Fibroblast of pulmonary artery (primary cell): ENCODE measurements at regions not wholly inside any gene's neighbourhood (a gene's known extent, or its start where the extent isn't known, plus 50 kb on each side); places are given as distances from the start of the nearest gene placed in this dataset.

Source experiments
- DNase-seq: peaks from one replicate; pipeline ENCODE4 v3.0.0-alpha.2; 2010; ENCODE audit warnings: low read depth
- H3K4me3 ChIP-seq: replicated peaks from 2 replicates; pipeline ENCODE4 v1.5.1; 2011; ENCODE audit warnings: low read depth, mild to moderate bottlenecking, control low read depth, low read length, moderate library complexity
- TF ChIP-seq, protein P1 (sequence below): IDR thresholded peaks from 2 replicates; pipeline ENCODE4 v1.5.1; 2011; ENCODE audit warnings: mild to moderate bottlenecking, control low read depth, low read length, inconsistent platforms; ENCODE audit errors: missing control alignments

DNA sequence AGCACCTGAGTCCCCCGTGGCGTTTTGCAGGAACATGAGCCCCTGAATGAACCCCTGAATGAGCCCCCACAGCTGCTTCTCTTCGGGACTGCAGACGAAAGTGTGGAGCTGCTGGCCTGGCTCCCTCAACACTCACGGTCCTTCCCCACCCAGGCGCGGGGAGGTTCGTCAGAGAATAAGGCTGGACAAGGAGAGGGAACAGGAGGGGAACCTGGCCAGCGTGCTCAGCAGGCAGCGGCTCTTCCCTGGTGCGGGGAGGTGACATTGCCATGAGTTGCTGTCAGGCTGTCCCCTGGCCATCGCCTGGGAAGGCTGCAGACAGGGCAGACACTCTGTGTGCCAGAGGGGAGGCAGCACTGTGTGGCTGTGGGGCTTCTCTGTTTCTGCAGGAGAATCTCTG lies 80.9 kb upstream of the SHH start:
- no peak overlapping the region for H3K4me3 ChIP-seq
- TF ChIP-seq, protein P1, sequence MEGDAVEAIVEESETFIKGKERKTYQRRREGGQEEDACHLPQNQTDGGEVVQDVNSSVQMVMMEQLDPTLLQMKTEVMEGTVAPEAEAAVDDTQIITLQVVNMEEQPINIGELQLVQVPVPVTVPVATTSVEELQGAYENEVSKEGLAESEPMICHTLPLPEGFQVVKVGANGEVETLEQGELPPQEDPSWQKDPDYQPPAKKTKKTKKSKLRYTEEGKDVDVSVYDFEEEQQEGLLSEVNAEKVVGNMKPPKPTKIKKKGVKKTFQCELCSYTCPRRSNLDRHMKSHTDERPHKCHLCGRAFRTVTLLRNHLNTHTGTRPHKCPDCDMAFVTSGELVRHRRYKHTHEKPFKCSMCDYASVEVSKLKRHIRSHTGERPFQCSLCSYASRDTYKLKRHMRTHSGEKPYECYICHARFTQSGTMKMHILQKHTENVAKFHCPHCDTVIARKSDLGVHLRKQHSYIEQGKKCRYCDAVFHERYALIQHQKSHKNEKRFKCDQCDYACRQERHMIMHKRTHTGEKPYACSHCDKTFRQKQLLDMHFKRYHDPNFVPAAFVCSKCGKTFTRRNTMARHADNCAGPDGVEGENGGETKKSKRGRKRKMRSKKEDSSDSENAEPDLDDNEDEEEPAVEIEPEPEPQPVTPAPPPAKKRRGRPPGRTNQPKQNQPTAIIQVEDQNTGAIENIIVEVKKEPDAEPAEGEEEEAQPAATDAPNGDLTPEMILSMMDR = no peak
- no peak for DNase-seq

DNA sequence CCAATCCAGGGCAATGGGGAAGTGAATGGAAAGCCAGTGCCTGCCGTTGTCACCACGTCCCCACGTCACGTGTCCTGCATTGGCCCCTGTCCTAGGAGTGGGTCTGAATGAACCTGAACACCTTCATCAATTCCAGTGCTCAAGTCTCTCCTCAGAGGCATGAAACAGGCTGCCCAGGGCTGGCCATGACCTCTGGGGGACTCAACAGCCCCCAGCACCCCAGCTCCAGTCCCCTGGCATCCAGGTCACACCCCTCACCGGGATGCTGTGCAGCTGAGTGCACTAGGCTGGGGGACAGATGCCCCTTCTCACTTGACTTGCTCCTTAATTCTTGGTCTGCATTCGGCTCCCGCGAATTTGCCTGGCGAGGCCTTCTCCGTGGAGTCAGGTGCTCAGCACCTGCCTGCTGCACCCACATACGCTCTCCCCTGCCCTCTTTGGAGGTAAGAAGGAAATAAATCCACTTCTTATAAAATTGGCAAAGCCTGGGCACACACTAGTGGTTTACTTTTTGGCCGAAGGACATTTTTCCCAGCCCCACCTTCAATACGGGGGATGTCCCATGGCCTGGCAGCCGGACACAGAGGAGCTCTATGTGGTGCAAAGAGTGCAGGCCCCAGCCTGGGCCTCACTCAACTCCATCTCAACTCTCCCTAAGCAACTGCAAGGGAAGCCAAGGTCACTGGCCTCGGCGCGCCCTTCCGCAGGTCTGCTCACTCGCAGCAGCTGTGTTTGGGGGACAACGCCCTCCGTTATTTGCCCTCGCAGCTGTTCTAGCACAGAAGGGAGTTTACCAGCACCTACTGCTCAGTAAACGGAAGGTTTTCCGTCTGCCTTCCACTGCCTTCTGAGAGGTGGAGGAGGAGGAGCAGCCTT lies 77.6 kb upstream of the SHH start:
- TF ChIP-seq, protein P1 = no peak
- DNase-seq = no peak

GRCh38 chr7:155887174-155887525 lies 74.9 kb upstream of the SHH start:
- H3K4me3 ChIP-seq = no peak overlapping the region
- no peak for DNase-seq
- TF ChIP-seq, protein P1 = no peak

More for the DNA sequence above, 77.6 kb upstream of the SHH start:
- no peak overlapping the region for H3K4me3 ChIP-seq

DNA sequence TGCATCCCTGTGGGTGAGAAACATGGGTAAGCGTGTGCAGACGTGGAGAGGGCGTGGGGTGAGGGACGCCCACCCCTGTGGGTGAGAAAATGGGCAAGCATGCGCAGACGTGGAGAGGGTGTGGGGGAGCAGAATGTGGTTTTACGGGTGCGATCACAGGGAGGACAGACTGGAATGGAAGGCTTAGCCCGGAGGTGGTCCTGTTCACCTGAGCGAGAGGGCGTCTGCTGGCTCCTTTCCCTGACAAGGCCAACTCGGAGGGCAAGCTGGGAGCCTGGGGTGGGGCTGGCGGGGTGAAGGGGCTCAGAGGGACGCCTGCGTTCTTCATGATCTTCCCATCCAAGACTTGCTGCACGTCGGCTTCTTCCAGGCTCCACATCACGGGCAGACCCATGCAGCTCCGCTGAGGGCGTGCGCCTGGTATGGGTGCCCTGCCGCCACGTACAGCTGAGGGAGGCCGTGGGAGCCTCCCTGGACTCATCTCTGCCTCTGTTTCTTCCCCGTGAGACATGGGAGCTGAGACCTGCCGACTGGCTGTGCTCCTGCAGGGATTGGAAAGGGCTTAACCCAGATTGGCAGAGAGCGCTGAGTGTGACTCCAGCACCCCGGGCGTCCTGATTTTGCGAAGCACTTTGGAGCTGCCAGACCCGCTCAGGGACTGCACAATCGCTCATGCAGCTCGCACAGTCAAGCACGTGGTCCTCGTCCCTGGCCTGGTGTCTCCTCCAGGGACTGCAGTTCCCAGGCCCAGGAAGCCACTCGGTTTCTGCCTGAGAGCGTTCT lies 74.3 kb upstream of the SHH start:
- DNase-seq = no peak
- H3K4me3 ChIP-seq = no peak overlapping the region
- TF ChIP-seq, protein P1 = no peak

DNA sequence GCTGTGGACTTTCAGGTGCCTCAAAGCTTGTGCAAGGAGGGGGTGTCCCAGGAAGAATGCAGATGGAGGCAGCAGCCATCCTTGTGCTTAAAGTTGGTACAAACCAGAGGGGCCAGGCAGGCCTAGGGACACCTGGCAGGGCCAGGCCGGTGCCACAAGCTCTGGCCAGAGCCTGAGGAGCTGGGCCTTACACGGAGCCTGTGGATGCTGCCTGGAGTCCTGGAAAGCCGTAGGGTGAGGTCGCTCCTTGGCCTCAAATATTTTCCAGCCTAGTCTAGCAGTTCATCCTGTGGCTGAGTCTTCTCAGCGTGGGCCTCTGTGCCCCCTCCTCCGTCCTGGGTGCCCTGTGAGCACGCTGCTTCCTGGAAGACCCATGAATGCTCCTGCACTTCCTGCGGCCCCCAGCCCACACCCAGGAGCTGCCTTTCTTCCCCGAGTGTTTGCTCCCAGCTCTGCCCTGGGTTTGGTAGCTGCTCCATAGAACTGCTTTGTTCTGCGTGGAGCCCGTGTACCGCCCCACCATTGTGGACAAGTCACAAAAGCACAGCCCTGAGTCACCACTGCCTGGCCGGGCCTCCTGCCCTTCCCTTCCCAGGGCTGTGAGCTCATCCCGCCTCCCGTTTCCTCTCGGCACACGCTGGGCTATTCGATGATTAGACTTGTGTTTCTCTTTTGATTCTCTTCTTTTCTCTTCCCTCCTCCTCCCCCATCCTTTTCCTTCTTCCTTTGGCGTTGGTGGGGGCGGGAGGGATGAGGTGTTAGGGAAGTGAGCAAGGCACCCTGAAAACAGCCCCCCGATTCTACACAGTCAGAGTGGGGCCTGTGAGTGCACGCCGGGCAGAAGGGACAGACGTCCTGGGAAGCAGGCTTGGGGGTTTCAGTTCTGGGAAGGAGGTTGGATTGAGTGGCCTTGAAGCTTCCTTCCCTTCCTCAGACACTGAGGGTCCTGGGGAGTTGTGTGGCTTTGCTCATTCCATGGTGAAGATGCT lies 73.2 kb upstream of the SHH start:
- H3K4me3 ChIP-seq = no peak overlapping the region
- TF ChIP-seq, protein P1 = no peak
- peak; percentile 70 for DNase-seq
